Activated CD4-positive, CD25-positive, alpha-beta regulatory T cell treated with anti-CD3 and anti-CD28 coated beads, Interleukin-2, amount 50 U/mL, for 24 hours (primary cell): ENCODE measurements at regions not wholly inside any gene's neighbourhood (a gene's known extent, or its start where the extent isn't known, plus 50 kb on each side); places are given as distances from the start of the nearest gene placed in this dataset.

Experiments
- ATAC-seq, 2 donors: fragments of 150-1000 bp; cut with Tn5 transposase; one replicate each; pipeline ENCODE4 v1.10.0; 2021; ENCODE audit warnings: mild to moderate bottlenecking in 1 of 2, moderate library complexity in 1 of 2

DNA sequence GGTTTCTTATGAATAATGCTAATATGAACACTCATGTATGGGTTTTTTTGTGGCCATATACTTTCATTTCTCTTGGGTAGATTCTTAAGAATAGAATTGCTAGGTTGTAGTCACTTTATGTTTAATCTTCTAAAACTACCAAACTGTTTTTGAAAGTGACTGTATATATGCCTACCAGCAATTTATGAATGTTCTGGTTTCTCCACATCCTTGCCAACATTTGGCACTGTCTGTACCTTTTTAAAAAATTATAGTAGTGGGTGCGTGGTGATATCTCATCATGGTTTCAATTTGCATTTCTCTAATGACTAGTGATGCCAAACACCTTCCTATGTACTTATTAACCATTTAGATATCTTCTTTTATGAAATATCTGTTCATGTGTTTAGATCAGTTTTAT, 110.6 kb upstream of the RIOK3 start:
- peak; percentile 36 to 49 for ATAC-seq

DNA sequence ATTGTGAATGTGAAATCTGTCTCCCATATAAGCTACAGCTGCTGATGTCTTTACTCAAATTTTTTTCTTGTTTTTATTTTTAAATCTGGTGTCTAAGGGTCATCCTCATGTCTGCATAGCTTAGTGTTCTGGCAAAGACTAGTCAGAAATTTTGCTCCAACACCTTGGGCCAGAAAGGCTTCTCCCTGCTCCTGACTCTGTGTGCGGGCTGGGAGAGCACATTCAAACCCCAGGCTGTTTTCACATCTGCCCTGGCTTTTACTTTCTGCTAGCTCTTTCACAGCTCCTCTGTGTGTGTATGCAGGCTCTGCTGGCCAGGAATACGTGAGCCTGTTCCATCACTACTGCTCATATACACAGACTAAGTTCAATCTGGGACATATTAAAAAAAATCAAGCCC, 102.9 kb upstream of the RIOK3 start:
- ATAC-seq = no peak

DNA sequence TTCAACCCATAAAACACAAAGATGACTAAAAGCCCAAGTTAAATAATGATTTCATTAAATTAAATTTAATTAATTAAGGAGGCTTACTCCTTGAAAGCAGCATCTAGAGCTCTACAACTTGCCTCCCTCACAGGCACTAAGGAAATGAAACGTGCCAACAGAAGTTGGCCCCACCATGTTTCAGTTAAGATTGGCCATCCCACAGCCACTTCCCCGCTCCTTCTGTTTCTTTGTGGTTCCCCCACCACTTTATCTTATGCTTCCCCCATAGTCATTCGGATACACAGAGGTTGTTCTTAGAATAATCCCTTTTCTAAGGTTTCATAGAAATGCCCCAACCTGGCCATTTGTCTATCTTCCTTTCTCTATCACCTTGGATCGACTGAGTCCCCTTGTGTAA, 101.6 kb upstream of the RIOK3 start:
- no peak for ATAC-seq

DNA sequence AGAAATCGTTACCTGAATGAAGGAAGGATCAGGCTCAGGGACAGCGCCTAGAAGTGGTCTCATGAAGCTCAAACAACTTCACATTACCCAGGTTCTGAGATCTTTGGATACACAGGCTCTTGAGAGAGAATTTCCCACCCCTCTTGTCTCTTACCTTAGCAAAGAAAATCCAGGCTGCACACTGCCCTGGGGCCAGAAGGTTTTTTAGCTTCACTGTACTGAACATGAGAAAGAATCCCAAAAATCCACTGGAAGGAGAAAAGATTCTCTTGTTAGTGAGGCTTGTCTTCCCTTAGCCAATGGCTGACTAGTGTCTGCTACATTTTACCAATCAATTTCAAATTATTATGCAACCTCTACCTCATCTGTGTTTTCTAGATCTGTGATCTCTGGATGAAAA, 101.0 kb upstream of the RIOK3 start:
- ATAC-seq = no peak

DNA sequence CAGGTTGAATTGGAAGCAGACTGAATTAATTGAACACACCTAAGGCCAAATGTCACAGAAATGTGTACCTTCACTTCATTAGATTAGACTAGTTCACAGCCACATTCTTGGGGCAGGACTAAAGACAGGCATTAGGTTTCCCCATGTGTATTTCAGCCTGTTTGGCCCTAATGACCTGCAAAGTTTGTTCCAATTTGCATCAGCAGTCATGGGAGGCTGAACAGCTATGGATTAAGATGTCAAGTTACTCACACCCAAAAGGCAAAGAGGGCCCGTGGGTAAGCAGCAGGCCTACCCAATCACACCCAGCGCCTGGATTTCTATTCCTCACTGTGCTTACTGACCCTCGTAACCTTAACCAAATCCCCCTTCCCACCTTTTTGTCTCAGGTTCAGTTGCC, 99.6 kb upstream of the RIOK3 start:
- no peak for ATAC-seq

DNA sequence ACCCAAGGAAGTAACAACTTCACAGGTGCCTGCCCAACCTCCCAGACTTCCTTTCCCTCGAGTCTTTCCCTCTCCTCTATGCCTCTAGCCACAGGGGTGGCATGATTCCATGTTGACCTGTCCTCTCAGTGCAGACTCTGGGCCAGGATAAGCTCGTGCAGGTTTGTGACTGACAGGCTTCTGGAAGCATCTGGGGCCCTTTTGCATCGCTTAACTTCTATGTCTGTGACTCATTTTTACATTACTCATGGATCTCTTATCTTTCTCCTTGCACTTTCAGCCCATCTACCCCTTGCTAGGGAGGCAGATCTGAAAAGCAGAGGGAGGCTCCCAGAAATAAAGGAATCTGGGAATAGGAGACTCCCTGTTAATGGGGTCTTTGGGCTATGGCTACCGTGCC, 98.5 kb upstream of the RIOK3 start:
- peak in 1 of 2 donors; percentile 55 for ATAC-seq

DNA sequence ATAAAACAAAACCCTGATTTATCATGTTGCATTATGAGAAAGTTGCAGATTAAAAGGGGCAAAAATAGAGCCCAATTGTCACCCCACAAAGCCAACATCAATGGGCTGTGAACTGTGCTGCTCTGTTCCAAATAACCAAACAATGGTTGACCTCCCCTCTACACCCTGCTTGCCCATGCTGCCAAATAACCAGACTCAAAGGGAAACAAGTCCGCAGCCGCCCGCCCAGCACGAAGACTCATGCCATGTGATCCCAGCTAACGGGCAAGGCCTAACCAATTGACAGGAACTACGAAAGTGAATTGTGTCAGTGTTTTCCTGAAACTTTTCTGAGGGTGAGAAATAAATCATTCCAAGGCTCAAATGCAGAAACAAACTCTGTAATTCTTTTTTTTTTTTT, 97.9 kb upstream of the RIOK3 start:
- no peak for ATAC-seq

DNA sequence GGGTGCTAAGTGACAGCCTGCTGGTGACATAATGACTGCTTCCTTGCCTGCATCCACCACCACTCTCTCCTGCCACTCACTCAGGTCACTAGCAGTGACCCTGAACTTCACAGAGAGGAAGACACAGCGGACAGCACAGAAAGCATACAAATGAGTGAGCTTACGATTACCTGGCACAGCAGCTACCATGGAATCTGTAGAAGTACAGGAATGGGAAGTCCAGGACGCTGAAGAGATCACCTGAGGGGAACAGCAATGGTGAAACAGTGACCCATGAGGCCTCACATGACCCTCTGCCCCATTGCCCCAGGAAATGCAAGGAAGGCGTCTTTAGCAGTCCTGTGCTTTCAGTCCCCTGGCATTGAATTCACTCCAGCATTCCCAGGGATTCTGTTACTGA, 96.7 kb upstream of the RIOK3 start:
- ATAC-seq = no peak

DNA sequence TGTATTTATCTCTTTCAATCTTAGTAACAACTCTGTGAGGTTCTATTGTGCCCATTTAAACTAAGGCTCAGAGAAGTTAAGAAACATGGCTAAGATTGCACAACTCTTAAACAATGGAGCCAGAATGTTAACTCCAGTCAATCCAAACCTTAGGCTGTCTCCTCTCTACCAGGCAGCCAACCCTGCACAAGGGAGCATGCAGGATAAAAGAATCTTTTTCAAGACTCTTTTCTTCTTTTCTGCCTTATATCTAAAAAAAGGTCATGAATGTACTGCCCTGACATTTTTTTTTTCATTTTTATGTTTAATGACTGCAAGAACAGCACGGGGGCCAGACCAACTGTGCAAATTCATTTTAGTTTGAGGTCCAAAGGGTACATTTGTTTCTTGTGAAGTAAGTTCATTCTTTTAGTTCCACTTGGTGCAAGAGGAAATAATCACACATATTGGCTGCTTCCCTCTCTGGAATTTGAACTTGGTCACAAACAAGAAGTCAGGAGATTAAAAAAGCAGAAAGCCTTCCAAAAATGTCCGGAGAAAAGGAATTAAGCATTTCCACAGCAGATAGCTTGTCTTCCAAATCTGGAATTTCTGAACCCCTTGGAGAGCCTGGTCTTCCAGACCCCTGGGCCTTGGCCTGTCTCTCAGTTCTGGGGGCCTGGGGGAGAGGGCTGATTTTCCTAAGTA, 96.0 kb upstream of the RIOK3 start:
- ATAC-seq = no peak

DNA sequence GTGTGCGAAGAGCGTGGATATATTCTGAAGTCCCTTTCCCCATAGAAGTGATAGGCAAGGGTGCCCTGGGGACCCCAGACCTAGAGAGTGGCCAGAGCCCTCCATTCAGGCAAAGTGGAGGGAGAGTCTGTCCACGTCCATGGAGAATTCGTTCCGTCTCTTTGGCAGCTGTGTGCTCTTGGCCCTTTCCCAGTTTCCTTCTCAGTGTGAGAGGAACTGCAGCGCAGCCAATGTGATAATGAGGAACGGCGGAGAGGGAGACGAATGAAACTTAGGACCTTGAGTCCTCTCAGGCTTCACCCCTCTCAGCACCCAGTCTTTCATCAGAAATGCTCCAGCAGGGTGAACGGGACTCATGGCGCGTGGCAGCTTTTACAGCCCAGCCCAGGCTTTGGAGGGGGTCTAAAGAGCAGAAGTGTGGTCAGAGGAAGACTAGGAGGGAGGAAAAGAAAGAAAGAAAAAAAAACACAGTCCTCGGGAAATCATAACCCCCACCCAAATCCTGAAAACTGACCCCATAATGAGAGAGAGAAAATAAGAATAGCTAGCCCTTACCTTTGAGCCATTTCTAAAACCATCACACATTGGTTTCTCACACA, 95.0 kb upstream of the RIOK3 start:
- ATAC-seq = no peak

DNA sequence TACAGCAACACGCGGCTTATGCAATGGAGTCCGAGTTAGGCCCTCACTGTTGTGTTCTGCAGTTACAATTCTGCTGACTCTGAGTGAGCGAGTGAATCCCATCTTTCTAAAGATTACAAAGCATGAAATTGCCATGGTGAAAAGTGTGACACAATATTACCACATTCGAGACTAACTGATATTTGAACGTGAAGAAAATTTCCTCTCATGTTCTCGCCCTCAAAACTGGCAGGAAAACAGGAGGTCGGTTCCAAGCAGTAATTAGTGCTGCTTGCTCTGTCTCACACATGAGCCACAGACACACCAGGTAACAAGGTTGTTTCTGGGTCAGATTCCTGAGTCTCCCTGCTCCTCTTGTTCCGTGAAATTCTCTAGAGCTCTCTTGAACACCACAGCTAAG, 93.7 kb upstream of the RIOK3 start:
- ATAC-seq = no peak

DNA sequence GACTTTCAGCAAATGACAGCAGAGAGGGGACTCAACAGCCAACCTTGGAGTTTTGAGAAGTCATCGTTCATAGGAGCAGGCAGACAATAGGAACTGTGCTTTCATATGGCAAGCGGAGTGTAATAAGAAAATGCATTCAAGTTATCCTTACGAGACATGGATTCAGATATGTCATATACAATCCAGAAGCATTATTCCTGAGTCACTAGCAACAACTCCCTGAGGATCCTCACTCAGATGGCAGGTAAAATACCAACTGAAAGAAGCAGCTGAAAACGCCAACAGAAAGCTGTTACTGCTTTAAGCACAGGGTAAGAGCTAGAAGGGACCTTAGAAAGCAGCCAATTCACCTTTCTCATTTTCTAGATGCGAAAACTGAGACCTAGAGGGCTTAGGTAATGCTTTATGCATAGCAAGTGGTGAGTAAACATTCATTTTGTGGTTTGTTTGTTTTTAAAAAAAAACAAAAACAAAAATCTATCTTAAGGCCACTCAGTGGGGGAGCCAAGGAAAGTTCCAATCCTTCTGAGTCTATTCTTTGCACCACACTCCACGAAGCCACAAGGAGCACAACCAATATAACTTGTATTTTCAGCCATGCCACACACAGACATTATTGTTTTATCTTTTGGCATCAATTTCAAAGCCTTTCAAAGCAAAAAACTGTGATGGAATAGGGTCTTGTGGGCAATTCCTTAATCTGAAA, 89.1 kb upstream of the RIOK3 start:
- ATAC-seq = no peak

DNA sequence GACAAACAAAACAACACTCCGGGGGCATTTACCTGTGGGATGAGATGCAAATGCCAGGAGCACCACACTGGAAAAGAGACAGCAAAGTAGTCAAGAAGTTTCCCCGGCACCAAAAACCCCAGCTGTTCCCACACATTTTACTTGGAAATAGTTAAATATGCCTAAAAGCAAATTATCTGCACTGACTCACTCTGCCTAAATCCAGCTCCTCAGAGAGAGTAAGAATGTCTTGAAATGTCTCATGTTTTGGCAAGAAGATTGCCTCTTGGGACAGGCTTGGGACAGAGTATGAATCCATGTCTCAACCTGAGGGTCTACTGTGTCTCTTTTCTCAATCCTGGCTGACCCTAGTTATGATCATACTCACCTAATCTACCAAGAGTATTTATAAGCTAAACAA, 87.5 kb upstream of the RIOK3 start:
- no peak for ATAC-seq

DNA sequence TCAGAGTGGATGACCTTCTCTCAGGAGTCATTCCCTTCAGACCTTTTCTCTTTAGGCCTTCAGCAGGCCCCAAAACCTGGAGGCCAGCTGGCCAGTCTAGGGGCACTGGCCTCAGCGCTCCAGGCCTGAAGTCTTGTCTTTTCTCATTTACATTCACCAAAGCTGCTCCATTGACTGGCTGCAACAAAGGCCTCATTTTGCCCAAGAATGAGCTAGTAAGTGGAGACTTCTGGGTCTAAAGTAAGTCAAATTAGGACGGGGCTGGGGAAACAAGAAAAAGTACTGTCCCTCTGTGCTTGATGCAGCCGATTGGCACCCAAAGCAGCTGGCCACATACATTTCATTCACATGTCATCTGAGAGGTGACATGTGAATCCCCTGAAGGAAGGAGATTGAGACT, 83.8 kb upstream of the RIOK3 start:
- ATAC-seq = no peak

DNA sequence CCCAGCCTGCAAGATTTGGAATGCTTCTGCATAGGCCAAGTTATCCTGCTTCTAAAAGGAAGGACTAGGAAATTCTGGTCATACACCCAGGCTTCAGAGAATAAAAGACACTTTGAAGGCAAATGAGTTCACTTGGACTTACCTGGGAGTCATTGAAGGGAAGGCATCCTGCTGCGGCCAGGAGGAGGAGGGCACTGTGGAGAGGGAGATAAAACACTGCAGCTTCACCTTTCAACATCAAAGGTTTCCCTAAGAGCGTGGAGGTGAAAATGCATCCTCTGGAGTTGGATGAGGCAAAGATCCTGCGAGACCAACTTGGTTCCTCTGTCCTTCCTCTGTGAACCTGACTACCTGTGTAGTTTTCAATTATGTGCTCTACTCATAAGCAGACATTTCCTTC, 79.5 kb upstream of the RIOK3 start:
- no peak for ATAC-seq

DNA sequence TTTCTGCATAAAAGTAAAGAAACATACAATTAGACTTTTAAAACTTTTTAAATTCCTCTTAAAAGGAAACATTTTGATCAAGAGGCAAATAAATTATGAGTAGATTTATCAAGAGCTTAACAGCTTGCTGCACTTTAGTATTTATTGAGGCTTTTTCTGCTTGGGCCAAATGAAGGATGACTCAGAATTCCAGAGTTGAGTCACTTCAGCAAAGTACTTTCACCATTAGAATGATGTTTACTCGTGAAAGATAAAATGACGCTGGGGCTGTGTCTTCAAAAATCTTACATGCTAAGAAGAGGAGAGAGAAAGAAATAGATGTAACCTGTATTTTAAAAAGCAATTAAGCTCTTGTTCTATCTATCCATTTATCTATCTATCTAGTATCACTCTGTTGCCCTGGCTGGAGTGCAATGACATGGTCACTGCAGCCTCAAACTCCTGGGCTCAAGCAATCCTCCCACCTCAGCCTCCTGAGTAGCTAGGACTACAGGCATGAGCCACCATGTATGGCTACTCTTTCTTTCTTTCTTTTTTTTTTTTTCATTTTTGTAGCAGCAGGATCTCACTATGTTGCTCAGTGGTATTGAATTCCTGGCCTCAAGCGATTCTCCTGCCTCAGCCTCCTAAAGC, 75.3 kb upstream of the RIOK3 start:
- peak; percentile 75 to 82 for ATAC-seq

DNA sequence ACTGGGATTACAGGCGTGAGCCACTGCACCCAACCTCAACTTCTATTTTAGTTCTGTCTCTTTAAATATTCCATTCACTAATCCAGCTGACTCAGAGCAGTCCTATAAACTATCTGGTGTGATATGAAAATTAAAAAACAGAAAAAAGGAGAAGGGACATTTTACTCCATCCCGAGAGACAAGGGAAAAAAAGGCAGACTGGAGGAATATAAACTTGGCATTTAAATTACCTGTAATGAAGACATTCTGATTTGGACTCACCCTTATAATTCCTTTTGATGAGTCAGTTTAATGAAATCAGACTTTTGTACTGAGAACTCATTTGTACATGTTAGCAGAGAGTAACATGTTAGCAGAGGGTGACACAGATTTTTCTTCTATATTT, 74.8 kb upstream of the RIOK3 start:
- no peak for ATAC-seq

DNA sequence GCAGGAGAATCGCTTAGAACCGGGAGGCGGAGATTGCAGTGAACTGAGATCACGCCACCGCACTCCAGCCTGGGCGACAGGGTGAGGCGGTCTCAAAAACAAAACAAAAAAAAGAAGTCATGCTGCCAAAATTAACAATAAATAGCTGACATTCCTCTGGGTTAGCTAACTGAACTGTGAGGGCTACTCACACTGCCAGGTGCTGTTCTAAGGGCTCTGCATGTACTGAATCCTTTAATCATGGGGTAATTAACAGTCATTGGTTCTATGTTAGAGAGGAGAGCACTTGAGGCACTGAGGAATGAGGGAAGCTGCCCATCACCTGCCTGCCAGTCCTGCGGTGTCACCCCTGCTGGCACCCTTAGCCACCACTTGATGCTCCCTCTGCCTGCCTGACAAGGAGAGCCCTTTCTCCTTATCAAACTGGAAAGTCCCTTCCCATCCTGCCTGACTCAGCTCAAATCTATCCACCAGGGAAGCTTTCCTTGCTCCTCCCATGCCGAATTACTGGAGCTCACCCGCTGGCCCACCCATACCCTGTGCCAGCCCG, 73.0 kb upstream of the RIOK3 start:
- ATAC-seq = no peak

DNA sequence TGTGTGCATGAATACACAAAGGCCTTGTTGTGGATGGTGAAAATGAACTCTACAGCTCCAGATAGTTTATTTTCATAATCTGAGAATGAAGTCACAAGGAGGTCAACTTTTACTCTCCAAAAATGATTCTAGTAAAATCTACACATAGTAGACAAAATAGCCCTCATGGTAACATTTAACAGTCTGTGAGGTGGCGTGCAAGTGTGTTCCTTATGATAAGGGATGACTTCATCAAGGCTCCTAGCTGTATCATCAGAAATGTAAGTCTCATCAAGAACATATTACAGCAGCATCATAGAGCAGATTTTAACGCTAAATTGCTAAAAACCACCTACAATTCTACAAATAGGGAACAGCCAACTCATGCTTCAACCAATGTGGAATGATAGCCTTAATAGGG, 72.3 kb upstream of the RIOK3 start:
- no peak for ATAC-seq

DNA sequence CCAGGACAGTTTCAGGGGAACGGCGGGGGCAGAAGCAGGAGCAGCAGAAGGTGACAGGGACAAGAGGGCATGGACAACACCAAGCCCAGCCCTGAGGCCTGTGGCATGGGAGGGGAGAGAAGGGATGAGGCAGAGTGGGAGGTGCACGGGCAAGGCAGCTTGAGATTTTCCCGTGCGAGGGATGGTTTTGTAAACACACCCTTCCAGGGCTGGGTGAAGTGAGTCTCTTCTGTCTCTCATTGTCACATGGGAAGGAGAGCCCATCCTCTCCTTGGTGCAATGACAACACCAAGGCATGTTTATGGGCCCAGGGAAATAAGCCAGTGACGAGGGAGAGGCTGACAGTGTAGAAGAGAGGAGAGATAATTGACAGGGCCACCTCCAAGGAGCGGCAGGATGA, 69.6 kb upstream of the RIOK3 start:
- no peak for ATAC-seq

DNA sequence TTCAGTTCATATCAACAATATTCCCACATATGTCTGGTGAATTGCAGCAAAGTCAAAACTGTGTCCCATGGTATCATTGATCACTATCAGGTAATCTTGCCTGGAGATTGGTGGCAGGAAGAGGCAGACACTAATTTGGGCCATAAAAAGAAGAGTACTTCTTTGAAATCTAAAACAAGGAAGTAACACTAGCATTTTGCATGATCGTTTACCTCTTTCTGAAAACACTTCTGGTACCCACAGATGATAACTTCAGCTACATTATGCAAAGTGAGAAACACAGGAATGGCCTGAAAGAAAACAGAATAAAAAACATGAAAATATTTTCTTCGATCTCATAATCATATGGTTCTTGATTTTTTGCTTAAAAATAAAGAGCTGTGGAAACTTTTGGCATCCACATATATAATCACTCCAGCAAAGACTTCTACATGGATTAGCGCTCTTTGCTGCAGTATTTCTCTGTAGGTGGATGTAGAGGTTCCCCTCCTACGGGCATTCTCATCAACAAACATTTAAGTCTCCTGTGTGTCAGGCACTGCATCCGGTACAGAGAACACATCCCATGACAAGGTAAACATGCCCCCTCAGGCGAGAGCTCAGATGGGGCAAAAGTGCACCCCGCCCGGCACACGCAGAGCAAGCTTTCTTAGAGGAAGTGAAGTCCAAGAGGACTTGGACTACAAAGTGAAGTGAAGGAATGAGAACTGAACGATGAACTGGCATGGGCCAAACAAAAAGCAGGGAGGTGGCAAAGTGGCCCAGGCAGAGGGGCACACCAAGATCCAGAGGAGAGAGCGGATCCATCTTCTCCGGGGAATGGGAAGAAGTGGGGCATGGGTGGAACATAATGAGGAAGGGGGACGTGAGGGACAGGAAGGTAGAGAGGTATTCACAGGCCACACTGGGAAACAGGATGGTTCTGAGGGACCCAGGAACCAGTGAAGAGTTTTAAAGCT, 68.0 kb upstream of the RIOK3 start:
- ATAC-seq = no peak

DNA sequence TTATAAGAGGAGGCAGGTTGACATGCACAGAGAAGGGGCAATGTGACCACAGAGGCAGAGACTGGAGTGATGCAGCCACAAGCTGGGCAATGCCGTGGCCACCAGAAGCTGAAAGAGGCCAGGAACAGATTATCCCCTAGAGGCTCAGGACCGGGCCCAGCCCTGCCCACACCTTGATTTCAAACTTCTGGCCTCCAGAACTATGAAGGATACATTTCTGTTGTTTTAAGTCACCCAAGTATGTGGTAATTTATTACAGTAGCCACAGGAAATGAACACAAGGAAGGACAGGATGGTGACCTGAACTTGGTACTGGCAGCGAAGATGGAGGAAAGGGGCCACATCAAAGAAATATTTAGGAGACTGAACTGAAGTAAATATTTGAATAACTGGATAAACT, 66.8 kb upstream of the RIOK3 start:
- ATAC-seq = no peak

DNA sequence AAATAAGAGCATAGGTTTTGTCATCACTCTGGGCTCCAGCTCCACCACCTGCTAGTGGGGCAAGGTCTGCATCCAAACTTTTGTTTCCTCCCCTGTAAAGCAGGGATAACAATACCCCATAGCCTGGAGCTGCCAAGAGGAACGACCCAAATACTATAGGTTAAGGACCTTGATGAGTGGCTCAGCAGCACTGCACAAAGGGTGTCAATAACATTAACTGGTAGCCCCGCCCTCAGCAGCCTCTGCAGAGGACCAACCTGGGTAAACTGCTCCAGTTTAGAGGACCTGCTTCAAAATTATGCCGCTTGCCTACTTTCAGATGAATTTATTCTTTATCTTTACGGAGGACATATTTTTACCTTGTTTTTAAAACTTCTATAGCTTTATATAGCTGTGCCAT, 65.8 kb upstream of the RIOK3 start:
- ATAC-seq = no peak
